ENCODE measurements at regions not wholly inside any gene's neighbourhood (a gene's known extent, or its start where the extent isn't known, plus 50 kb on each side); places are given as distances from the start of the nearest gene placed in this dataset.

- no peak for TF ChIP-seq CTCF (IDR thresholded peaks at IDR 0.05; ENCODE audit: poor library complexity)
- TF ChIP-seq EZH2phosphoT487 (IDR thresholded peaks at IDR 0.05; ENCODE audit: low read depth, severe bottlenecking, unreplicated experiment): no peak
Observed at GRCh38 chr12:104850781-104851180, 107.3 kb downstream of the SLC41A2 start.
